GM19324 (cell line): ENCODE measurements at regions not wholly inside any gene's neighbourhood (a gene's known extent, or its start where the extent isn't known, plus 50 kb on each side); places are given as distances from the start of the nearest gene placed in this dataset.

Source experiments
- ATAC-seq: cut with Tn5 transposase; IDR thresholded peaks from one replicate; pipeline ENCODE4 v1.9.1; 2021; ENCODE audit warnings: mild to moderate bottlenecking, moderate library complexity; ENCODE audit not compliant: unreplicated experiment, low FRiP score

DNA sequence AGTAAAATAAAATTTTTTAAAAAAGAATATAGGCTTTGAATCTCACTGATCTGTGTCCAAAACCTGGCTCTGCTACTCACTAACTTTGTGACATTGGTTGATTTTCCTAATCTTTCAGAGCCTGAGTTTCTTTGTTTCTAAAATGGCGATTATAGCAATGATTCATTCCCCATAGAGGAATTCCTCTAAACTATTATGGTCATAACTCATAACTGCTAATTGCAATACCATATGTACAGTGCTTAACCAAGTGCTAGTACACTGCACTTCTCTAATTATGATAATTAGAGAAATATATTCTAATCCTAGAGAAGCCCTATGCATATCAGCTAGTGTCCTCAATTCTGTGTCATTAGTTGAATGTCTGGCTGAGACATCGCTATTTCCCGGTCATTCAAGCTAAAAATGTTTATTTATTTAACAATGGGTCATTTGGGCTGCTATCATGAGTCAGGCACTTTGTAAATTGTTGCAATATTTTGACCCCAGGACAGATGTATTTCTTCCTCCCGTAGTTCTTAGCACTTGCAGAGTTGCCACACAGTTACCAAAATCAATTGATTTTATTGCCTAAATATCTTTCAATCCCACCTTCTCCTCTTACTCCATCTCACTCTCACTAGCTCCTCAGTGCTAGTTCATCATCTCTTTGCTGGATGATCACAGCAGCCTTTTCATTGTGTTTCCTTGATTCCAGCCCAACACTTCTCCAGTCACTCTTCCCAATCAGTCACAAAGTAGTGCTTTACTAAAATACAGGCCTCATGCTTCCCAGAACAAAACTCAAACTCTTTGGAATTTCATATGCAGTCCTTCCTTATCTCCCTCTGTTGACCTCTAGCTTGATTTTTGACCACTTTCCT is 200.9 kb upstream of the PAPPA start:
- ATAC-seq, result no peak

DNA sequence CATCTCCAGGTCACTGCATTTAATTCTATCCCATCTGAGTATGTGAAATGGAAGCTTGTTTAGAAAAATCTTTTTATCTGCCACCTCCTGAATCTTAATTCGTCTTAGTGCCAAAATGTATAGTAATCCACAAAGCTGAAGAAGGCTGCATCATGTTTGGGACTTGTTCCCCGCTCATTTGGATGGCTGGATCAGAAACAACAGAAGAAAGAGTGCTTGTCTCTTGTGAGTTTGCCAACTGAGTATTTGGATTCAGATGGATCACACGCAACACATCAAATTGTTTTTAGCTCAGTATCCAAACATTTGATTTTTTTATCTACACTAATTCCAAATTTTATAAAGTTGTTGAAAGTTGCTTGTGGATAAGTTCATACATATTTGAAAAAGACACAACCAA is 197.2 kb upstream of the PAPPA start:
- no peak for ATAC-seq

DNA sequence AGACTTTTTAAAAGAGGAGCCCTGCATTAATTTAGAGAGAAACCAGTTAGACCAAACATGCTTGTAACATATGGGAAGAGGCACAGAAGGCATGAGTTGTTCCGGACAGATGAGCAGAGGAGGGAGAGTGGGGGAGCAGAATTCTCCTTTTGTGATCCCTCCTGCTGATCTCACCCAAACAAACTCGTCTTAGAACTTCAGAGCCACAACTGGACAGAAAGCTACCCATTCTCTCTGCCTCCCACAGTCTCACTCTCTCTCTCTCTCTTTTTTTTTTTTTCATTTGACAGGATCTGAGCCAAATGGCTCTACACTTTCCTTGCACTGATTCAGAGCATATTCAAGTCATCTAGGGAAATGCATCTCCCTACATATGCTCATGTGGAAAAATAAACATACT is 196.0 kb upstream of the PAPPA start:
- no peak for ATAC-seq

DNA sequence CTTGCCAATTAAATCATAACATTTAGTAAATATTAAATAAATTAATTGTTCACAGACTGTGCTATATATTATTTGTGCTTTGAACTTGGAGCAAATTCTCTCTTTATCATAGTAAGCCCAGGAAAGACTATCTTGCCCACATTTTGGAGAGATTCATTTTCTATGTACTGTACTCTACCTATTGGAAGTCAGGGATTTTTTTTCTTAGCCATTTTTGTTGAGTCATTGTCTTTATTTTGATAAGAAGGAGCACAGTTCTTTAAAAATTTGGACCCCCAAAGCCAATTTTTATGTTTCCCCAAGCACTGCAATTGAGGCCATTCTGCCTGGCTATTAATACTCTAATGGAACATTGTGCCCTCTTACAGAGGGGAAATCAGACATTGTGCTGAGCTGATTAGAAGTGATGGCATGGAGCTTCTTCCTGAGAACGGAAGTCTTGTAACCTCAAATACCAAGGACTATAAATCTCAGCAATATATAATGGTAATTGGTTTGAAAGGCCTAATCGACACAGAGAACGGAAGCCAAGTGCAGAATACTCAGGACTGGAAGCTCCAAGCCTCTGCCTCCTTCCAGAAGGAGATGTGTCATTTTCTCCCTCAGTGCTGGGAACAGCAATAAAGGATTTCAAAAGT is 188.8 kb upstream of the PAPPA start:
- ATAC-seq, result no peak

DNA sequence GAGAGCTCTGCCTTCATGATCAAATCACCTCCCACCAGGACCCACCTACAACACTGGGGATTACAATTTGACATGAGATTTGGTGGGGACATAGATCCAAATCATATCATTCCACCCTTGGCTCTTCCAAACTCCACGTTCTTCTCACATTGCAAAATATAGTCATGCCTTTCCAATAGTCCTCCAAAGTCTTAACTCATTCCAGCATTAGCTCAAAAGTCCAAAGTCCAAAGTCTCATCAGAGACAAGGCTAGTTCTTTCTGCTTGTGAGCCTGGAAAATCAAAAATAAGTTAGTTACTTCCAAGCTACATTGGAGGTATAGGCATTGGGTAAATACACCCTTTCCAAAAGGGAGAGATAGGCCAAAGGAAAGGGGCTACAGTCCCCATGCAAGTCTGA is 186.9 kb upstream of the PAPPA start:
- ATAC-seq, result no peak

- no peak for ATAC-seq
Observed at GRCh38 chr9:115969096-115969495, 184.5 kb upstream of the PAPPA start.

DNA sequence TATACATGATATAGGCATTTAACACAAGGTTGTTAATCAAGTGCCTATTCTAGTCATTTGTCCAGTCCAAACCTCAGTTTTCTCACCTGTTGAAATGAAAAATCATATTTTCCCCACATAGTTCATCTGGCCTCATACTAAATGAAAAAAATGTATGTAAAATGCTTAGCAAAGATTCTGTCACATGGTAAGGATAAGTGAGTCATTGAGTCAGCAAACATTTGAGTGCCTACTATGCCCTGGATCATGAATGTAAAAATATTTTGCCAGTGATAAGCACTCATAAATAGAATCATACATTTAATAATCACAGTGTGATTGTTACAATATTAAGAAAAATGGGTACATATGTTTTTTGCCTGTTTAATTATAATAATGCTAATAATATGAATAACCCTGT is 181.2 kb upstream of the PAPPA start:
- no peak for ATAC-seq

- no peak for ATAC-seq
Observed at GRCh38 chr9:115972843-115973595, 180.6 kb upstream of the PAPPA start.

GRCh38 chr9:115976781-115977180 is 176.8 kb upstream of the PAPPA start:
- no peak for ATAC-seq

GRCh38 chr9:115978091-115978490 is 175.5 kb upstream of the PAPPA start:
- no peak for ATAC-seq

GRCh38 chr9:115978659-115979096 is 174.9 kb upstream of the PAPPA start:
- no peak for ATAC-seq

DNA sequence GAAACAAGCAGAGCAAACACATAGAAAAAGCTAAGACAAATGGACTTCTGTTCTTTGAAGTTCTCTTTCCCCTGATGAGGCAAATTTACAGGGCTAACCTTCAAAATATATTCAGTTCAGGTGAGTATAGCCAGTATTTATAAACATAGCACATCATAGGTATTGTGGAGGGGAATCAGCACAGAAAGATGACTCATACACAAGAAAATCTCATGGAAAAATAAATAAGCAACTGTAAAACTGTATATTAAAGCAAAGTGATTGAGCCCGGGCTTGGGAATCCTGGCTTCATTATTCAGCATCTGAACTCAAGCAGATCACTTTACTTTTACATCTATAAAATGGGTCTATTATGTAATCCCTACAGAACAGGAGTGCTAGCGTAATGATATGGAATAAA is 173.5 kb upstream of the PAPPA start:
- ATAC-seq, result no peak

DNA sequence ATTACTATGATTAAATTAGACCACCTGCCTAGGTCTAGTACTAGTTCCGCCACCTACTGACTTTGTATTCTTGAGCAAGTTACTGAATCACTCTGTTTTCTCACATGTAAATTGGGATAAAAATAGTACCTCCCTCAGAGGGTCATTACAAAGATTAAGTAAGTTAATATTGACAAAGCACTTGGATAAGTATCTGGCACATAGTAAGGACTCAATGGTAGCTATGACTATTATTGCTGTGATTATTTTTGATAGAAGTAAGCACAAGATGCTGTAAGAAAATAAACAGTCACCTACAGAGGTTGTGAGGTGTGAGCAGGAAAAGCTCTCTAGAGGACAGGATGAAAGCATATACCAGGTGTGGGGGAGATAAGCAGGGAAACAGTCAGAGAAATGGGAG is 173.1 kb upstream of the PAPPA start:
- no peak for ATAC-seq

- ATAC-seq, result no peak
Observed at GRCh38 chr9:115980976-115981375, 172.6 kb upstream of the PAPPA start.

- no peak for ATAC-seq
Observed at GRCh38 chr9:115983366-115983765, 170.2 kb upstream of the PAPPA start.

DNA sequence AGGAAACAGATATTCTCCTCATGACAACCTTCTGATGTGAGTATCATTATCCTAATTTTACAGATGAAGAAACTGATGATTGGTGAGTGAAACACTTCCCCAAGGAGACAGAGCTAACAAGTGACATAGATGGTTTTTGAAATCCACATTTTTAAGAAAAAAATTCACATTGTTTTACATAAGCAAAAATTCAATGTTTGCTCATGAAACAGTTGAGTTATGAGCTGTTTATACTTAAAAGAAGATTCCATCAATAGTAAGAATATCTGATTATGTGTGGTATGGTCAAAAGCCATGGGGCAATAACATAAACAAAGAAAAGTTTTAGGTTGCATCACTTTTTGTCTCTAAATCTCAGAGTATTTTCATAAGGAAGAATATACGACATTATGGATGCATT is 167.9 kb upstream of the PAPPA start:
- ATAC-seq, result no peak

GRCh38 chr9:115986508-115986907 is 167.1 kb upstream of the PAPPA start:
- no peak for ATAC-seq

GRCh38 chr9:115988701-115989100 is 164.9 kb upstream of the PAPPA start:
- ATAC-seq, result no peak

- no peak for ATAC-seq
Observed at GRCh38 chr9:115989831-115990230, 163.8 kb upstream of the PAPPA start.

DNA sequence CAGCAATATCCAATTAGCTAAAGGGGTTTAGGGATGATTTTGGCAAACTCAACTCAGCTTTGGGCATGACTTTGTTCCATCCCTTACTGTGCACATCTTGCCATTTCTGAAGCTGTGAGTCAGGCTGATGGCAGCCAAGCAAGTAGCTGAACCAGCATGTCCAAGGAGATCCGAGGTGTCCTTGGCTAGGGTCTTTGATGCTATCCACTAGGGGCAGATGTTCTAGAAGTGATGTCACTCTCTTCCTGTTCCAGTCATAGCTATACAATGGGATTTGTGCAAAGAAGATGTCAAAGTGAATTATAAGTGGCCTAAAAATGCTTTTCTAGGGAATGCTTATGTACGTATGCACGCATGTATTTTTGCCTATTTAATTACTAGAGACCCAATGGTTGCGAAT is 160.8 kb upstream of the PAPPA start:
- ATAC-seq, result no peak

GRCh38 chr9:115997923-115998322 is 155.7 kb upstream of the PAPPA start:
- no peak for ATAC-seq
